OCI-LY7 (cell line): ENCODE measurements at regions not wholly inside any gene's neighbourhood (a gene's known extent, or its start where the extent isn't known, plus 50 kb on each side); places are given as distances from the start of the nearest gene placed in this dataset.

Experiments used
- BruUV-seq: library from RNA; stranded (reverse); fragments of 400-500 nt; replicated peaks from 2 replicates; lab custom pipeline; 2021; lab: Mats Ljungman, UMichigan
- CTCF ChIA-PET: fragments of 300-600 bp; sonication (Branson Sonifier 250); formaldehyde crosslinking; loops from one replicate; lab custom pipeline; 2022; ENCODE audit warnings: antibody characterized with exemption; ENCODE audit not compliant: unreplicated experiment; lab: Charles Lee
- POLR2A ChIA-PET: fragments of 300-600 bp; sonication (Branson Sonifier 250); formaldehyde crosslinking; loops from one replicate; lab custom pipeline; 2022; ENCODE audit warnings: antibody characterized with exemption; lab: Charles Lee
- DNase-seq: peaks from one replicate; pipeline ENCODE4 v3.0.0-alpha.2; 2015; ENCODE audit warnings: low spot score
- H2AFZ ChIP-seq: fragments of 200-600 bp; sonication (generic), shearing (Covaris generic); 2 replicates; pipeline ENCODE4 v1.6.1; 2014; ENCODE audit warnings: mild to moderate bottlenecking, antibody characterized with exemption, low read length, moderate library complexity
- H3K27ac ChIP-seq: fragments of 200-600 bp; sonication (generic); 2 replicates; pipeline ENCODE4 v1.5.1; 2014; ENCODE audit warnings: mixed run types, low read depth, mild to moderate bottlenecking, moderate library complexity, low read length, inconsistent platforms; ENCODE audit not compliant: poor library complexity, severe bottlenecking
- H3K36me3 ChIP-seq: fragments of 200-600 bp; sonication (generic); 2 replicates; pipeline ENCODE4 v1.6.1; 2014; ENCODE audit warnings: mild to moderate bottlenecking, antibody characterized with exemption, low read length, moderate library complexity, mixed read lengths; ENCODE audit not compliant: insufficient read depth
- H3K4me1 ChIP-seq: fragments of 200-600 bp; sonication (generic); 2 replicates; pipeline ENCODE4 v1.5.1; 2014; ENCODE audit warnings: mild to moderate bottlenecking, low read length; ENCODE audit not compliant: insufficient read depth, poor library complexity, severe bottlenecking
- H3K4me2 ChIP-seq: fragments of 200-600 bp; sonication (generic); 2 replicates; pipeline ENCODE4 v1.6.1; 2014; ENCODE audit warnings: mild to moderate bottlenecking, low read length
- H3K4me3 ChIP-seq: fragments of 200-600 bp; sonication (generic); 2 replicates; pipeline ENCODE4 v1.5.1; 2014; ENCODE audit warnings: mild to moderate bottlenecking, low read depth, low read length; ENCODE audit not compliant: poor library complexity, severe bottlenecking
- H3K79me2 ChIP-seq: fragments of 200-600 bp; sonication (generic); 2 replicates; pipeline ENCODE4 v1.6.1; 2016; ENCODE audit warnings: low read depth, mild to moderate bottlenecking, low read length, moderate library complexity, mixed read lengths; ENCODE audit not compliant: insufficient read depth
- H3K9me2 ChIP-seq: fragments of 200-600 bp; sonication (generic); 2 replicates; pipeline ENCODE4 v1.6.1; 2016; ENCODE audit warnings: mild to moderate bottlenecking, low read length, mixed read lengths; ENCODE audit not compliant: insufficient read depth
- H3K9me3 ChIP-seq: fragments of 200-600 bp; sonication (generic); 2 replicates; pipeline ENCODE4 v1.6.1; 2014; ENCODE audit warnings: mild to moderate bottlenecking, mixed run types, low read length, mixed read lengths
- H4K20me1 ChIP-seq: fragments of 200-600 bp; sonication (generic); 2 replicates; pipeline ENCODE4 v1.6.1; 2014; ENCODE audit warnings: mild to moderate bottlenecking, antibody characterized with exemption, low read length, moderate library complexity, mixed read lengths; ENCODE audit not compliant: insufficient read depth
- CTCF ChIP-seq: fragments of 200-600 bp; sonication (generic); conservative IDR thresholded peaks from 2 replicates; pipeline ENCODE4 v1.5.1; 2014; ENCODE audit warnings: mild to moderate bottlenecking, antibody characterized with exemption, low read length, moderate library complexity, mixed read lengths
- EZH2phosphoT487 ChIP-seq: fragments of 200-600 bp; sonication (generic); IDR thresholded peaks from 2 replicates; pipeline ENCODE4 v1.6.1; 2018; ENCODE audit warnings: low read depth, borderline replicate concordance, mild to moderate bottlenecking, mixed run types, antibody characterized with exemption, low read length, moderate library complexity, mixed read lengths
- intact Hi-C: fragments of 100-400 bp; cut with micrococcal nuclease; formaldehyde crosslinking; loops from one replicate; pipeline ENCODE4 v1.10.0; 2022; ENCODE audit not compliant: unreplicated experiment

DNA sequence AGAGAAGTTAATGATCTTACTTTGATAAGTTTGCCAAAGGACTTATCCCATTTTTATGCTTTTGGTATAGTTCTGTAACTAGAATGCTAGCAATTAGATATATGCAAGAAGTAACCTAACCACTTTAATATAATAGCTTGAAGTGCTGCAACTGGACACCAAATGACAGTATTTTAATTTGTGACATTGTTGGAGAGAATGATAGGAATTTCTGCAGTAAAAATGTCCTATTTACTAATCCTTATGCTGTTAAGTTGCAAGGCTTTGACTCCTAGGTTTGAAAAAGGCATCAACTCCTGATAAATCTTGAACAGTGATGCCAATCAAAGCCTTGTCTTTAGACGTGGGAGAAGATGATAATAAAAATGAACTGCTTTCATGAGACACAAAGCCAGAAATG is 726.0 kb upstream of the GJE1 start:
- TF ChIP-seq CTCF, result no peak
- no peak for TF ChIP-seq EZH2phosphoT487
- ChIA-PET CTCF (no interaction called here), POLR2A (interaction anchor here (1.3 kb wide), 1 partner anchor 57 kb away, joined by 3 read pairs; no protein-coding TSS in a partner anchor)
- intact Hi-C loops, result no loop called here
- Histone ChIP-seq H3K27ac (no peak overlapping the region), H3K36me3 (no peaks in the 10 kb centered on the region), H2AFZ (no peak overlapping the region), H3K4me1 (no peaks in the 10 kb centered on the region), H3K79me2 (no peaks in the 10 kb centered on the region), H4K20me1 (no peaks in the 10 kb centered on the region), H3K4me3 (no peak overlapping the region), H3K4me2 (no peak overlapping the region), H3K9me3 (peaks cover 15% of the 10 kb centered on the region; the same call in 1 of the 2 replicates), H3K9me2 (no peaks in the 10 kb centered on the region)
- BruUV-seq, result no TSS peak
- DNase-seq, result no peak

DNA sequence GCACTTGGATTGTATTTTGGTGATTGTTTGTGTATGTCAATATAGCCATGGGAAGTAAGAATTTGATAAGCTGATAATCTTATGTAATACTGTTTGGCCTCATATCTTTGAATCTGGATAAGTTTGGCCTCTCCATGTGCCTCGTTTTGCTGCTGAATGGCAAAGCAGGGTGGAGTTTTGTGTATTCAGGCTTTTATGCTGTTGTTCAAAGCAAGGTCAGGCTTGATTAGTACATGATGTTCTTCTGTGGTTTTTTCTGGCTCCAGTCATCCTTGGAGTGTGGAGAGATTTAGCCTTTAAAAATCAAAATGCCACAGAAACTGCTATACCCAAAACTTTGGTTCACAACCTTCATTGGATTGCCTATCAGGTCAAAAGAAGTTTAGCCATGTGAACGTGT is 728.9 kb upstream of the GJE1 start:
- Histone ChIP-seq H3K79me2 (no peaks in the 10 kb centered on the region), H3K9me3 (peaks cover 9% of the 10 kb centered on the region; the same call in 1 of the 2 replicates), H3K9me2 (no peaks in the 10 kb centered on the region), H3K27ac (no peak overlapping the region), H4K20me1 (no peaks in the 10 kb centered on the region), H3K4me2 (no peak overlapping the region), H3K4me3 (no peak overlapping the region), H3K4me1 (no peaks in the 10 kb centered on the region), H3K36me3 (no peaks in the 10 kb centered on the region), H2AFZ (0 out of 2 replicates have a peak overlapping the region, but pooled peaks have one; percentile 66)
- no peak for TF ChIP-seq EZH2phosphoT487
- TF ChIP-seq CTCF, result no peak
- ChIA-PET CTCF (no interaction called here), POLR2A (no interaction called here)
- no TSS peak for BruUV-seq
- intact Hi-C loops, result no loop called here
- no peak for DNase-seq

GRCh38 chr6:141403103-141403502 is 729.6 kb upstream of the GJE1 start:
- H3K9me2 ChIP-seq, result no peaks in the 10 kb centered on the region
- no peak overlapping the region for H3K4me3 ChIP-seq
- CTCF ChIA-PET, result no interaction called here
- POLR2A ChIA-PET, result no interaction called here
- no peaks in the 10 kb centered on the region for H4K20me1 ChIP-seq
- H3K4me2 ChIP-seq, result no peak overlapping the region
- TF ChIP-seq EZH2phosphoT487, result no peak
- TF ChIP-seq CTCF, result no peak
- DNase-seq, result no peak
- H3K27ac ChIP-seq, result no peak overlapping the region
- no peaks in the 10 kb centered on the region for H3K79me2 ChIP-seq
- peak overlapping the region; percentile 66 for H2AFZ ChIP-seq
- intact Hi-C loops, result no loop called here
- no peaks in the 10 kb centered on the region for H3K4me1 ChIP-seq
- no TSS peak for BruUV-seq
- H3K36me3 ChIP-seq, result no peaks in the 10 kb centered on the region
- H3K9me3 ChIP-seq, result peaks cover 7% of the 10 kb centered on the region; the same call in 1 of the 2 replicates
